Fibroblast of lung (primary cell): ENCODE measurements at regions not wholly inside any gene's neighbourhood (a gene's known extent, or its start where the extent isn't known, plus 50 kb on each side); places are given as distances from the start of the nearest gene placed in this dataset.
A peak's percentile ranks its signal among the peaks of the same experiment; 100 is the strongest.

ENCODE experiments used
- DNase-seq, 2 donors: peaks; one replicate each; pipeline versions ENCODE4 v3.0.0 to v3.0.0-alpha.2; 2010; ENCODE audit warnings: low read depth in 2 of 2
- H2AFZ ChIP-seq: 2 replicates; pipeline ENCODE4 v1.5.1; 2012; ENCODE audit warnings: low read length, control low read depth, inconsistent platforms
- H3K27ac ChIP-seq: 2 replicates; pipeline ENCODE4 v1.5.1; 2011; ENCODE audit warnings: low read length, control low read depth; ENCODE audit not compliant: insufficient read depth
- H3K27me3 ChIP-seq: 2 replicates; pipeline ENCODE4 v1.5.1; 2011; ENCODE audit warnings: mild to moderate bottlenecking, low read length; ENCODE audit not compliant: control insufficient read depth, insufficient read depth
- H3K36me3 ChIP-seq: 2 replicates; pipeline ENCODE4 v1.5.1; 2011; ENCODE audit warnings: low read length; ENCODE audit not compliant: control insufficient read depth, insufficient read depth
- H3K4me1 ChIP-seq: 2 replicates; pipeline ENCODE4 v1.5.1; 2011; ENCODE audit warnings: low read length; ENCODE audit not compliant: control insufficient read depth, insufficient read depth; ENCODE audit errors: extremely low read depth
- H3K4me2 ChIP-seq: 2 replicates; pipeline ENCODE4 v1.5.1; 2011; ENCODE audit warnings: low read length, control low read depth; ENCODE audit not compliant: insufficient read depth; ENCODE audit errors: extremely low read depth
- H3K4me3 ChIP-seq, 4 experiments: fragments of 200-600 bp in 1 of 4; sonication (generic) in 1 of 4; replicated peaks in 1 of 4; 2 replicates each; pipeline ENCODE4 v1.5.1; 2011 to 2016; ENCODE audit warnings: low read length in 4 of 4, low read depth in 3 of 4, mild to moderate bottlenecking in 3 of 4, control low read depth in 2 of 4, inconsistent platforms in 1 of 4, mixed read lengths in 1 of 4; ENCODE audit not compliant: insufficient read depth in 1 of 4; ENCODE audit errors: control extremely low read depth in 1 of 4
- H3K79me2 ChIP-seq: 2 replicates; pipeline ENCODE4 v1.5.1; 2012; ENCODE audit warnings: mild to moderate bottlenecking, low read length, inconsistent platforms; ENCODE audit not compliant: control insufficient read depth, insufficient read depth
- H3K9ac ChIP-seq: 2 replicates; pipeline ENCODE4 v1.5.1; 2011; ENCODE audit warnings: mild to moderate bottlenecking, low read length, control low read depth; ENCODE audit not compliant: insufficient read depth
- H3K9me3 ChIP-seq: 2 replicates; pipeline ENCODE4 v1.5.1; 2012; ENCODE audit warnings: low read depth, low read length; ENCODE audit not compliant: control insufficient read depth, insufficient read depth
- H4K20me1 ChIP-seq: 2 replicates; pipeline ENCODE4 v1.5.1; 2011; ENCODE audit warnings: low read length; ENCODE audit not compliant: control insufficient read depth, insufficient read depth; ENCODE audit errors: extremely low read depth
- CTCF ChIP-seq, 2 donors: IDR thresholded peaks in 1 of 2; conservative IDR thresholded peaks in 1 of 2; 1 replicate in 1 of 2; 2 replicates in 1 of 2; pipeline ENCODE4 v1.5.1; 2011 to 2012; ENCODE audit warnings: low read length in 2 of 2, control low read depth in 1 of 2, inconsistent platforms in 1 of 2, low read depth in 1 of 2, mild to moderate bottlenecking in 1 of 2
- EZH2 ChIP-seq: IDR thresholded peaks from 2 replicates; pipeline ENCODE4 v1.5.1; 2012; ENCODE audit warnings: low read length, control low read depth, mild to moderate bottlenecking; ENCODE audit errors: missing control alignments

- no peaks in the 10 kb centered on the region for H3K36me3 ChIP-seq
- no peaks in the 10 kb centered on the region for H3K27me3 ChIP-seq
- TF ChIP-seq EZH2 (no peak), CTCF (conservative IDR thresholded peaks at IDR 0.05 in 1 of 2, IDR thresholded peaks at IDR 0.05 in 1 of 2; ENCODE audit: low read depth in 1 of 2, low read length in 2 of 2) (no peak)
- no peak overlapping the region for H3K27ac ChIP-seq
- no peaks in the 10 kb centered on the region for H4K20me1 ChIP-seq
- H2AFZ ChIP-seq, result no peak overlapping the region
- no peak for DNase-seq
- H3K9me3 ChIP-seq, result no peaks in the 10 kb centered on the region
- no peaks in the 10 kb centered on the region for H3K4me1 ChIP-seq
- no peak overlapping the region for H3K9ac ChIP-seq
- no peak overlapping the region for H3K4me3 ChIP-seq
- H3K79me2 ChIP-seq, result no peaks in the 10 kb centered on the region
- H3K4me2 ChIP-seq, result no peak overlapping the region
Observed at GRCh38 chr15:93268066-93268465, 179.1 kb upstream of the RGMA start.

GRCh38 chr15:93266291-93266690 is 177.3 kb upstream of the RGMA start:
- no peak for DNase-seq
- Histone ChIP-seq H3K36me3 (no peaks in the 10 kb centered on the region), H2AFZ (no peak overlapping the region), H3K9ac (no peak overlapping the region), H3K4me2 (no peak overlapping the region), H3K79me2 (no peaks in the 10 kb centered on the region), H3K27me3 (no peaks in the 10 kb centered on the region), H4K20me1 (no peaks in the 10 kb centered on the region), H3K27ac (no peak overlapping the region), H3K4me3 (no peak overlapping the region), H3K4me1 (no peaks in the 10 kb centered on the region), H3K9me3 (no peaks in the 10 kb centered on the region)
- TF ChIP-seq CTCF (conservative IDR thresholded peaks at IDR 0.05 in 1 of 2, IDR thresholded peaks at IDR 0.05 in 1 of 2; ENCODE audit: low read depth in 1 of 2, low read length in 2 of 2) (no peak), EZH2 (no peak)

GRCh38 chr15:93265111-93265556 is 176.1 kb upstream of the RGMA start:
- peak in 1 of 2 donors; percentile 39 for DNase-seq
- Histone ChIP-seq H3K9me3 (no peaks in the 10 kb centered on the region), H3K79me2 (no peaks in the 10 kb centered on the region), H3K4me3 (no peak overlapping the region), H3K27me3 (no peaks in the 10 kb centered on the region), H2AFZ (no peak overlapping the region), H3K36me3 (no peaks in the 10 kb centered on the region), H4K20me1 (no peaks in the 10 kb centered on the region), H3K27ac (no peak overlapping the region), H3K4me1 (no peaks in the 10 kb centered on the region), H3K9ac (no peak overlapping the region), H3K4me2 (no peak overlapping the region)
- TF ChIP-seq CTCF (conservative IDR thresholded peaks at IDR 0.05 in 1 of 2, IDR thresholded peaks at IDR 0.05 in 1 of 2; ENCODE audit: low read depth in 1 of 2, low read length in 2 of 2) (no peak), EZH2 (no peak)
